ENCODE measurements at regions not wholly inside any gene's neighbourhood (a gene's known extent, or its start where the extent isn't known, plus 50 kb on each side); places are given as distances from the start of the nearest gene placed in this dataset.

- H3F3A ChIP-seq (ENCODE audit: low read depth), result no peaks in the 10 kb centered on the region
- H3K79me2 ChIP-seq (ENCODE audit: insufficient read depth, low read length), result no peaks in the 10 kb centered on the region
- H3K9me3 ChIP-seq (ENCODE audit: insufficient read depth, low read depth, low read length), result no peaks in the 10 kb centered on the region
- no peak overlapping the region for H2AFZ ChIP-seq (ENCODE audit: low read length)
- no peaks in the 10 kb centered on the region for H3K36me3 ChIP-seq (ENCODE audit: insufficient read depth, low read length)
- H3K9me2 ChIP-seq (replicated peaks; ENCODE audit: low read depth, low read length), result no peaks in the 10 kb centered on the region
- H4K20me1 ChIP-seq (ENCODE audit: insufficient read depth, low read length, poor library complexity, severe bottlenecking), result no peaks in the 10 kb centered on the region
- H3K9ac ChIP-seq (ENCODE audit: low read depth, low read length, poor library complexity, severe bottlenecking), result no peak overlapping the region
- H3K4me2 ChIP-seq (ENCODE audit: low read depth, low read length, poor library complexity, severe bottlenecking), result no peak overlapping the region
- no peaks in the 10 kb centered on the region for H3K27me3 ChIP-seq (ENCODE audit: insufficient read depth, low read length, poor library complexity, severe bottlenecking)
- H3K4me1 ChIP-seq (ENCODE audit: insufficient read depth, low read length, poor library complexity, severe bottlenecking), result no peaks in the 10 kb centered on the region
- TF ChIP-seq EZH2phosphoT487 (IDR thresholded peaks at IDR 0.05; ENCODE audit: borderline replicate concordance) (no peak), CTCF (conservative IDR thresholded peaks at IDR 0.05; ENCODE audit: low read length) (no peak)
- H3K4me3 ChIP-seq (ENCODE audit: low read length, poor library complexity, severe bottlenecking), result no peak overlapping the region
Observed at GRCh38 chr2:76385943-76386342, 675.2 kb upstream of the GCFC2 start.

- Histone ChIP-seq H4K20me1 (ENCODE audit: insufficient read depth, low read length, poor library complexity, severe bottlenecking) (no peaks in the 10 kb centered on the region), H3K9me3 (ENCODE audit: insufficient read depth, low read depth, low read length) (no peaks in the 10 kb centered on the region), H3K79me2 (ENCODE audit: insufficient read depth, low read length) (no peaks in the 10 kb centered on the region), H2AFZ (ENCODE audit: low read length) (no peak overlapping the region), H3K27me3 (ENCODE audit: insufficient read depth, low read length, poor library complexity, severe bottlenecking) (no peaks in the 10 kb centered on the region), H3K4me1 (ENCODE audit: insufficient read depth, low read length, poor library complexity, severe bottlenecking) (no peaks in the 10 kb centered on the region), H3K9me2 (replicated peaks; ENCODE audit: low read depth, low read length) (no peaks in the 10 kb centered on the region), H3K4me3 (ENCODE audit: low read length, poor library complexity, severe bottlenecking) (no peak overlapping the region), H3K4me2 (ENCODE audit: low read depth, low read length, poor library complexity, severe bottlenecking) (no peak overlapping the region), H3K9ac (ENCODE audit: low read depth, low read length, poor library complexity, severe bottlenecking) (no peak overlapping the region), H3K36me3 (ENCODE audit: insufficient read depth, low read length) (no peaks in the 10 kb centered on the region), H3F3A (ENCODE audit: low read depth) (no peaks in the 10 kb centered on the region)
- no peak for TF ChIP-seq CTCF (conservative IDR thresholded peaks at IDR 0.05; ENCODE audit: low read length)
- no peak for TF ChIP-seq EZH2phosphoT487 (IDR thresholded peaks at IDR 0.05; ENCODE audit: borderline replicate concordance)
Observed at GRCh38 chr2:76381624-76382023, 670.9 kb upstream of the GCFC2 start.

- Histone ChIP-seq H3F3A (ENCODE audit: low read depth) (no peaks in the 10 kb centered on the region), H3K4me2 (ENCODE audit: low read depth, low read length, poor library complexity, severe bottlenecking) (no peak overlapping the region), H3K27me3 (ENCODE audit: insufficient read depth, low read length, poor library complexity, severe bottlenecking) (no peaks in the 10 kb centered on the region), H3K9me3 (ENCODE audit: insufficient read depth, low read depth, low read length) (no peaks in the 10 kb centered on the region), H3K79me2 (ENCODE audit: insufficient read depth, low read length) (no peaks in the 10 kb centered on the region), H3K4me1 (ENCODE audit: insufficient read depth, low read length, poor library complexity, severe bottlenecking) (no peaks in the 10 kb centered on the region), H2AFZ (ENCODE audit: low read length) (no peak overlapping the region), H3K9ac (ENCODE audit: low read depth, low read length, poor library complexity, severe bottlenecking) (no peak overlapping the region), H3K36me3 (ENCODE audit: insufficient read depth, low read length) (no peaks in the 10 kb centered on the region), H3K9me2 (replicated peaks; ENCODE audit: low read depth, low read length) (no peaks in the 10 kb centered on the region), H4K20me1 (ENCODE audit: insufficient read depth, low read length, poor library complexity, severe bottlenecking) (no peaks in the 10 kb centered on the region), H3K4me3 (ENCODE audit: low read length, poor library complexity, severe bottlenecking) (no peak overlapping the region)
- TF ChIP-seq EZH2phosphoT487 (IDR thresholded peaks at IDR 0.05; ENCODE audit: borderline replicate concordance) (no peak), CTCF (conservative IDR thresholded peaks at IDR 0.05; ENCODE audit: low read length) (no peak)
Observed at GRCh38 chr2:76378140-76378539, 667.4 kb upstream of the GCFC2 start.
